Ascending aorta (tissue), 2 donors: ENCODE measurements at regions not wholly inside any gene's neighbourhood (a gene's known extent, or its start where the extent isn't known, plus 50 kb on each side); places are given as distances from the start of the nearest gene placed in this dataset.
"Not testable (repeated sequence)": the region's sequence is repeated elsewhere in the genome, so short reads cannot be mapped to it uniquely, and the experiment has no call there.

Experiments
- DNase-seq, 2 donors: peaks; one replicate each; pipeline ENCODE4 v3.0.0-alpha.2; 2019; ENCODE audit warnings: low spot score in 2 of 2
- H3K27ac ChIP-seq, 2 donors: fragments of 200-600 bp; sonication (generic); one replicate each; pipeline ENCODE4 v1.5.1; 2016 to 2017; ENCODE audit warnings: mild to moderate bottlenecking in 1 of 2
- H3K27me3 ChIP-seq: fragments of 200-600 bp; sonication (generic); one replicate; pipeline ENCODE4 v1.5.1; 2017
- H3K36me3 ChIP-seq, 2 donors: fragments of 200-600 bp; sonication (generic); one replicate each; pipeline ENCODE4 v1.5.1; 2016
- H3K4me1 ChIP-seq, 2 donors: fragments of 200-600 bp; sonication (generic); one replicate each; pipeline ENCODE4 v1.5.1; 2016 to 2017; ENCODE audit warnings: mild to moderate bottlenecking in 1 of 2
- H3K4me3 ChIP-seq, 2 donors: fragments of 200-600 bp; sonication (generic); one replicate each; pipeline ENCODE4 v1.5.1; 2016 to 2017; ENCODE audit warnings: mild to moderate bottlenecking in 1 of 2
- H3K9me3 ChIP-seq, 2 donors: fragments of 200-600 bp; sonication (generic); one replicate each; pipeline ENCODE4 v1.5.1; 2016
- intact Hi-C: fragments of 100-400 bp; cut with DNase I; formaldehyde crosslinking; loops from one replicate; pipeline ENCODE4 v1.15.1; 2023

- DNase-seq, intact Hi-C loops, H3K4me3 ChIP-seq: not testable (repeated sequence)
These were observed 390.6 kb downstream of the PRIM2 start for GRCh38 chr6:57708061-57708460.

DNA sequence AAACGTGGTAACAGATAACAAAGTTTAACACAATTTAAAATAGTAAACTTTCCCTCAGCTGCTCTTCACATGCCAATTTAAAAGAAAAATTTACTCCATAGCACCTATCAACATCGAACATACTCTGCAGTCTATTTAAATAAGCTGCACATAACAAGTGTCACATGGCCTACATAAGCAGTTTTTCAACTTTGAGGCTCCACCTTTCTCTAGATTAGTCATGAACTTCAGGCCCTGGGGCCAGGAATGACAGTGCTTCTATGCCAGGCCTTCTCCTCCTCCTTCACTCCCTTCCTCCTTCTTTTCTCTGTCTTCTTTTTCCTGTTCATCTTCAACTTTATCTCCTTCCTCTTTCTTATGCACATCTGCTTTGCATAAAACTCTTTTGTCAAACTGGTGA lies 405.1 kb downstream of the PRIM2 start:
- DNase-seq, H3K36me3 ChIP-seq, intact Hi-C loops, H3K9me3 ChIP-seq, H3K27me3 ChIP-seq, H3K27ac ChIP-seq, H3K4me1 ChIP-seq, H3K4me3 ChIP-seq: not testable (repeated sequence)

More at GRCh38 chr6:57708061-57708460, 390.6 kb downstream of the PRIM2 start:
- not testable (repeated sequence) for H3K4me1 ChIP-seq, H3K9me3 ChIP-seq, H3K36me3 ChIP-seq, H3K27me3 ChIP-seq, H3K27ac ChIP-seq

DNA sequence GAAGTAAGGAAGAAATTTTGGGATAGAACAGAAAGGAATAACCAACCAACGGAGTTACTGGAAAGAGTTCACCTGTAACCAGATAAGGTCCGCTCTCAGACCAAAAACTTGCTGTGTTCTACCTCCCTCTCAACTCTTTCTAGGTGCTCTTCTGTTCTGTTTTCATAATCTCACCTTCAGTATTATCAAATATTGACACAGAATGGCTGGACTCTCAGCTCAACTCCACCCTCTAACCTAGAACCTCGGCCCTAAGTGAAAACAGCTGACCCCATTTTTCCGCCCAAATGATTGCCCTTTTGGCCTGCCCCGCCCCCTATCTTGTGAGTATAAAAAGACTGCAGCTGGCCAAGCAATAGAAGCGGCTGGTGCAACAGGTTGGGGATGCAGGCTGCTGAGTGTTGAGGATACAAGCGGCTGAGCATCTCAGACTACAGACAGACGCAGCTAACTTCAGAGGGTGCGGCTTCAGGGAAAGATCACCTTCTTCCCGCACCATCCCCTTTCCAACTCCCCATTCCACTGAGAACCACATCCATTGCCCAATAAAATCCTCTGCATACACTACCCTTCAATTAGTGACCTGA lies 406.5 kb downstream of the PRIM2 start:
- H3K36me3 ChIP-seq, H3K27ac ChIP-seq, intact Hi-C loops, DNase-seq, H3K4me1 ChIP-seq, H3K4me3 ChIP-seq, H3K9me3 ChIP-seq, H3K27me3 ChIP-seq: not testable (repeated sequence)

GRCh38 chr6:57729407-57729806 lies 412.0 kb downstream of the PRIM2 start:
- intact Hi-C loops, H3K27me3 ChIP-seq, H3K4me3 ChIP-seq, H3K9me3 ChIP-seq, H3K4me1 ChIP-seq, H3K36me3 ChIP-seq, DNase-seq, H3K27ac ChIP-seq: not testable (repeated sequence)

- H3K4me3 ChIP-seq, H3K4me1 ChIP-seq, H3K27ac ChIP-seq, H3K27me3 ChIP-seq, DNase-seq, H3K36me3 ChIP-seq, H3K9me3 ChIP-seq, intact Hi-C loops: not testable (repeated sequence)
These were observed 413.3 kb downstream of the PRIM2 start for GRCh38 chr6:57730726-57731125.

DNA sequence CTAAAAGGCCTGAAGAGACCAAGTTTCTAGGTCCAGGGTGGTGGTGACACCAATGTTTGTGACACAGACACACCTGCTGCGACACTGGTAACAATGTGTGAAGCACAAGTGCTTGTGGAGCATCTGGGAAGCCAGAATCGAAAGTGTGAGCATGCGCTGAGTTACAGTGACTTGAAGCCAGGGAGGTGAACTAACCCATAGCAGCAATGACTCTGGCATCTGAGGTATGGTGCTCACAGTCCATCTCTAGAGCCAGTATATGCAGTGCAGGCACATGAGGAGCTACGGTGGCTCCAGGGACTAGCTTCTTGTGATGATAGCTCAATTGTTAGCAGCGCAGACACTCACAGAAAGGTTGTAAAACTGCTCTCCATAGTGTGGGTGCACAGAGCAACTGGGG lies 430.3 kb downstream of the PRIM2 start:
- intact Hi-C loops, H3K27me3 ChIP-seq, H3K4me3 ChIP-seq, H3K9me3 ChIP-seq, H3K27ac ChIP-seq, H3K4me1 ChIP-seq, H3K36me3 ChIP-seq, DNase-seq: not testable (repeated sequence)

DNA sequence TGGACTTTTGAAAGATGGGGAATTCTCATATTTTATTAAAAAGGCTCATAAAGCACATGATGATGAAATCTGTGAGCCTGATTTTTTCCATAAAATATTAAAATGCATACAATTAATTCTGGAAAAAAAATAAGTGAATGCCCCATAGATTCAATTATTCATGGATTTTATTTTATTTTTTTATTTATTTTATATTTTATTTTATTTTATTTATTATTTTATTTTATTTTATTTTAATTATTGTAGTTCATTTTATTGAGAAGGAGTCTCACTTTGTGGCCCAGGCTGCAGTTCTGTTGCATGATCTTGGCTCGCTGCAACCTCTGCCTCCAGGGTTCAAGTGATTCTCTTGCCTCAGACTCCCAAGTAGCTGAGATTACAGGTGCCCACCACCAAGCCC lies 442.4 kb downstream of the PRIM2 start:
- H3K36me3 ChIP-seq, H3K9me3 ChIP-seq, DNase-seq, H3K27me3 ChIP-seq, H3K4me3 ChIP-seq, H3K27ac ChIP-seq, intact Hi-C loops, H3K4me1 ChIP-seq: not testable (repeated sequence)

GRCh38 chr6:57792720-57793397 lies 475.4 kb downstream of the PRIM2 start:
- H3K36me3 ChIP-seq, DNase-seq, intact Hi-C loops, H3K4me1 ChIP-seq, H3K27ac ChIP-seq, H3K4me3 ChIP-seq, H3K9me3 ChIP-seq, H3K27me3 ChIP-seq: not testable (repeated sequence)

GRCh38 chr6:57793398-57793762 lies 475.9 kb downstream of the PRIM2 start:
- H3K9me3 ChIP-seq, intact Hi-C loops, H3K27ac ChIP-seq, H3K27me3 ChIP-seq, H3K4me1 ChIP-seq, DNase-seq, H3K36me3 ChIP-seq, H3K4me3 ChIP-seq: not testable (repeated sequence)

GRCh38 chr6:57799703-57800479 lies 482.5 kb downstream of the PRIM2 start:
- H3K9me3 ChIP-seq, DNase-seq, intact Hi-C loops, H3K36me3 ChIP-seq, H3K4me1 ChIP-seq, H3K27me3 ChIP-seq, H3K27ac ChIP-seq: not testable (repeated sequence)
- H3K4me3 ChIP-seq = peak overlapping the region; percentile 20 to 30

DNA sequence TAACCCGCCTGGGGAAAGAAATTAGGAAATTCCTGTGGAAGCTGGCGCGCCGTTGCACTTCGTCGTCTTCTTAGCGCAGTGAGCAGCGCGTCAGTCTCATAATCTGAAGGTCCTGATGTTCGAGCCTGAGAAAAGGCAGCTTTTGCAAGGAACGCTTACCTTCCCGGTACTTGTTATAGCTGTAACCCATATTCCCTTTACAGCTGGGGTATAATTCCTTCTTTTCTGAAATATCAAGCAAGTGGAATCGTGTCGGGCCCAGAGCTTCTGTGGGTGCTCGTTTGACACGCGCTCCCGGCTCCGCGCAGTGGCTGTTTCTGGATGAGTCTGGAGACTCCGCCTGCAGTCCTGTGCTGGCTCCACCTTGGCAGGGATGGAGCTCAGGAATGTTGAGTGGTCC lies 491.2 kb downstream of the PRIM2 start:
- DNase-seq, H3K4me3 ChIP-seq, H3K9me3 ChIP-seq, H3K27me3 ChIP-seq, intact Hi-C loops, H3K27ac ChIP-seq, H3K4me1 ChIP-seq, H3K36me3 ChIP-seq: not testable (repeated sequence)

DNA sequence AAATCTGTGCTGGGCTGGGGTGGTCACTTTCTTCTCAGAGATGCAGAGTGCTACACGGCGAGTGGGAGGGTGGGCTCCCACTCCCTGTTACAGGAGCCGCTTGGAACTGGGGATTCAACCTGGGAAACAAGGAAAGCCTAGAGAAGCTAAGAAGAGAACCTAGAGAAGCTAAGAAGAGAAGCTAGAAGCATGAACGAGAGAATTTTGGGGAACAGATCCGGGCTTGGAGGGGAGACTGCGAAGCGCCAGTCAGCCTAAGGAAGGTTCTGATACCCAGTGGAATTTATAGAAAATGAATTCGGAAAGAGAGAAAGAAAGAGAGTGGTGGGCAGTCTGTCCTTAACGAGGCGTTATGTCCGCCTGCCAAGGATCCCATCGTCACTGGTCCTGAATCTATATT lies 492.0 kb downstream of the PRIM2 start:
- H3K36me3 ChIP-seq, H3K27me3 ChIP-seq, H3K4me1 ChIP-seq, intact Hi-C loops, H3K9me3 ChIP-seq, DNase-seq, H3K27ac ChIP-seq, H3K4me3 ChIP-seq: not testable (repeated sequence)

GRCh38 chr6:57813271-57814075 lies 496.0 kb downstream of the PRIM2 start:
- H3K4me1 ChIP-seq, H3K36me3 ChIP-seq, DNase-seq, H3K27me3 ChIP-seq, intact Hi-C loops, H3K9me3 ChIP-seq, H3K4me3 ChIP-seq, H3K27ac ChIP-seq: not testable (repeated sequence)

DNA sequence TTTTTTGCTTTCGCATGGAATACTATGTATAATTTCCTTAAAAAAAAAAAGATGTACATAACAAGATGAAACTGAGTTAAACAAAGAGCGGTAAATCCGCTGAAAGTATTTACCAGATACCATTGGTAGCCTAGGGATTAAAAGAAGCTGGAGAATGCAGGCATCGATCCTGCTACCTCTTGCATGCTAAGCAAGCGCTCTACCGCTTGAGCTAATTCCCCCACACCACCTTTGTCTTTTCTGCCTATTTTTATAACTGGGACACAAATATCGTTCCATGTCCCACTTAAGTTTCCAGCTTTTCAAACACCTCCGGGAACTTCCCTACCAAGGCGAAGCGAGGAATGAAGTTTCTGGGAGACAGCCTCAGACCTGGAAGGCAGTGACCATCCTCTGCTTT lies 498.4 kb downstream of the PRIM2 start:
- H3K27ac ChIP-seq, intact Hi-C loops, DNase-seq, H3K27me3 ChIP-seq, H3K36me3 ChIP-seq, H3K4me1 ChIP-seq, H3K4me3 ChIP-seq, H3K9me3 ChIP-seq: not testable (repeated sequence)
